ENCODE measurements at regions not wholly inside any gene's neighbourhood (a gene's known extent, or its start where the extent isn't known, plus 50 kb on each side); places are given as distances from the start of the nearest gene placed in this dataset.

GRCh38 chr9:27756418-27756817 is 183.1 kb upstream of the C9orf72 start:
- no peak for DNase-seq

GRCh38 chr9:27763831-27764230 is 190.6 kb upstream of the C9orf72 start:
- DNase-seq = no peak

GRCh38 chr9:27765266-27766072 is 192.2 kb upstream of the C9orf72 start:
- no peak for DNase-seq

- no peak for DNase-seq
Observed at GRCh38 chr9:27766073-27766835, 193.0 kb upstream of the C9orf72 start.

GRCh38 chr9:27768781-27769180 is 195.5 kb upstream of the C9orf72 start:
- no peak for DNase-seq

GRCh38 chr9:27770541-27770940 is 197.3 kb upstream of the C9orf72 start:
- DNase-seq = no peak

GRCh38 chr9:27771803-27772545 is 198.7 kb upstream of the C9orf72 start:
- DNase-seq = no peak

- DNase-seq = no peak
Observed at GRCh38 chr9:27784847-27785713, 211.8 kb upstream of the C9orf72 start.

GRCh38 chr9:27785714-27786100 is 212.4 kb upstream of the C9orf72 start:
- no peak for DNase-seq

- DNase-seq = no peak
Observed at GRCh38 chr9:27787891-27788290, 214.6 kb upstream of the C9orf72 start.

GRCh38 chr9:27791311-27791710 is 218.0 kb upstream of the C9orf72 start:
- no peak for DNase-seq

GRCh38 chr9:27792971-27793689 is 219.8 kb upstream of the C9orf72 start:
- DNase-seq = no peak

GRCh38 chr9:27799326-27799725 is 226.0 kb upstream of the C9orf72 start:
- no peak for DNase-seq

- DNase-seq = no peak
Observed at GRCh38 chr9:27800159-27800558, 226.9 kb upstream of the C9orf72 start.

- no peak for DNase-seq
Observed at GRCh38 chr9:27800692-27801370, 227.6 kb upstream of the C9orf72 start.

- DNase-seq = no peak
Observed at GRCh38 chr9:27801545-27801944, 228.3 kb upstream of the C9orf72 start.

GRCh38 chr9:27802418-27802817 is 229.1 kb upstream of the C9orf72 start:
- no peak for DNase-seq

- DNase-seq = no peak
Observed at GRCh38 chr9:27808864-27809263, 235.6 kb upstream of the C9orf72 start.

- no peak for DNase-seq
Observed at GRCh38 chr9:27817747-27818146, 244.5 kb upstream of the C9orf72 start.

- no peak for DNase-seq
Observed at GRCh38 chr9:27818348-27818747, 245.1 kb upstream of the C9orf72 start.

GRCh38 chr9:27828908-27829307 is 255.6 kb upstream of the C9orf72 start:
- no peak for DNase-seq

All from amniotic stem cell (primary cell).